ENCODE measurements at regions not wholly inside any gene's neighbourhood (a gene's known extent, or its start where the extent isn't known, plus 50 kb on each side); places are given as distances from the start of the nearest gene placed in this dataset.

GRCh38 chr5:23014825-23015224 lies 161.7 kb upstream of the CDH12 start:
- TF ChIP-seq CTCF (conservative IDR thresholded peaks at IDR 0.05; ENCODE audit: low read depth, low read length) (no peak), EZH2 (IDR thresholded peaks at IDR 0.05; ENCODE audit: borderline replicate concordance, low read depth, low read length, poor library complexity, severe bottlenecking) (no peak)
